T-helper 1 cell treated with Interleukin-12 subunit alpha and Interleukin-12 subunit beta and Interleukin-4 antibody, amounts not matched to agents 30 ng/mL and 1 ng/mL, for 36 hours (primary cell): ENCODE measurements at regions not wholly inside any gene's neighbourhood (a gene's known extent, or its start where the extent isn't known, plus 50 kb on each side); places are given as distances from the start of the nearest gene placed in this dataset.
"Not testable (repeated sequence)": the region's sequence is repeated elsewhere in the genome, so short reads cannot be mapped to it uniquely, and the experiment has no call there.

ENCODE experiments used
- intact Hi-C: fragments of 100-400 bp; cut with micrococcal nuclease; formaldehyde crosslinking; loops from one replicate; pipeline ENCODE4 v1.15.1; 2024

GRCh38 chr20:50436052-50436656 is 74.0 kb upstream of the PTPN1 start:
- intact Hi-C loops: no loop called here

- intact Hi-C loops: no loop called here
These were observed 73.5 kb upstream of the PTPN1 start for GRCh38 chr20:50436696-50437095.

GRCh38 chr20:50438986-50439407 is 71.2 kb upstream of the PTPN1 start:
- intact Hi-C loops: no loop called here

GRCh38 chr20:50439539-50440453 is 70.4 kb upstream of the PTPN1 start:
- intact Hi-C loops: no loop called here

GRCh38 chr20:50442512-50442911 is 67.7 kb upstream of the PTPN1 start:
- intact Hi-C loops: no loop called here

- intact Hi-C loops: no loop called here
These were observed 64.6 kb upstream of the PTPN1 start for GRCh38 chr20:50445354-50446151.

- intact Hi-C loops: no loop called here
These were observed 63.7 kb upstream of the PTPN1 start for GRCh38 chr20:50446351-50447101.

- intact Hi-C loops: no loop called here
These were observed 62.9 kb upstream of the PTPN1 start for GRCh38 chr20:50447102-50447804.

GRCh38 chr20:50447817-50448216 is 62.4 kb upstream of the PTPN1 start:
- intact Hi-C loops: no loop called here

- intact Hi-C loops: not testable (repeated sequence)
These were observed 61.4 kb upstream of the PTPN1 start for GRCh38 chr20:50448625-50449403.

- intact Hi-C loops: no loop called here
These were observed 60.3 kb upstream of the PTPN1 start for GRCh38 chr20:50449738-50450492.

GRCh38 chr20:50450493-50450826 is 59.7 kb upstream of the PTPN1 start:
- intact Hi-C loops: no loop called here

GRCh38 chr20:50450881-50451752 is 59.1 kb upstream of the PTPN1 start:
- intact Hi-C loops: no loop called here

- intact Hi-C loops: not testable (repeated sequence)
These were observed 58.3 kb upstream of the PTPN1 start for GRCh38 chr20:50451792-50452425.

GRCh38 chr20:50453533-50454244 is 56.5 kb upstream of the PTPN1 start:
- intact Hi-C loops: no loop called here

- intact Hi-C loops: not testable (repeated sequence)
These were observed 54.9 kb upstream of the PTPN1 start for GRCh38 chr20:50455245-50455644.
